Kidney tubule cell (primary cell): ENCODE measurements at regions not wholly inside any gene's neighbourhood (a gene's known extent, or its start where the extent isn't known, plus 50 kb on each side); places are given as distances from the start of the nearest gene placed in this dataset.

Experiments
- DNase-seq: peaks from one replicate; pipeline ENCODE4 v3.0.0-alpha.2; 2018; ENCODE audit warnings: low spot score

- DNase-seq, result peak; percentile 89
Observed at GRCh38 chr3:99542767-99543518, 95.5 kb upstream of the COL8A1 start.

- no peak for DNase-seq
Observed at GRCh38 chr3:99541181-99541580, 97.2 kb upstream of the COL8A1 start.

- no peak for DNase-seq
Observed at GRCh38 chr3:99537416-99537815, 101.0 kb upstream of the COL8A1 start.

- DNase-seq, result no peak
Observed at GRCh38 chr3:99536555-99537314, 101.7 kb upstream of the COL8A1 start.

- peak; percentile 14 for DNase-seq
Observed at GRCh38 chr3:99534951-99535704, 103.3 kb upstream of the COL8A1 start.

- DNase-seq, result peak; percentile 72
Observed at GRCh38 chr3:99532246-99532645, 106.1 kb upstream of the COL8A1 start.

GRCh38 chr3:99529265-99529664 lies 109.1 kb upstream of the COL8A1 start:
- no peak for DNase-seq

GRCh38 chr3:99526921-99527320 lies 111.5 kb upstream of the COL8A1 start:
- no peak for DNase-seq

GRCh38 chr3:99524559-99524958 lies 113.8 kb upstream of the COL8A1 start:
- no peak for DNase-seq

- DNase-seq, result no peak
Observed at GRCh38 chr3:99523431-99524127, 114.8 kb upstream of the COL8A1 start.

- DNase-seq, result no peak
Observed at GRCh38 chr3:99522147-99522546, 116.2 kb upstream of the COL8A1 start.

- DNase-seq, result no peak
Observed at GRCh38 chr3:99521551-99521950, 116.8 kb upstream of the COL8A1 start.

- DNase-seq, result no peak
Observed at GRCh38 chr3:99520513-99520912, 117.9 kb upstream of the COL8A1 start.

- no peak for DNase-seq
Observed at GRCh38 chr3:99516936-99517335, 121.5 kb upstream of the COL8A1 start.

- no peak for DNase-seq
Observed at GRCh38 chr3:99515891-99516290, 122.5 kb upstream of the COL8A1 start.

- DNase-seq, result peak; percentile 15
Observed at GRCh38 chr3:99509224-99509623, 129.2 kb upstream of the COL8A1 start.

- DNase-seq, result no peak
Observed at GRCh38 chr3:99508191-99508590, 130.2 kb upstream of the COL8A1 start.

GRCh38 chr3:99505646-99506269 lies 132.6 kb upstream of the COL8A1 start:
- peak; percentile 48 for DNase-seq

GRCh38 chr3:99505200-99505599 lies 133.2 kb upstream of the COL8A1 start:
- no peak for DNase-seq

- DNase-seq, result no peak
Observed at GRCh38 chr3:99504258-99504657, 134.1 kb upstream of the COL8A1 start.

GRCh38 chr3:99503350-99503749 lies 135.0 kb upstream of the COL8A1 start:
- DNase-seq, result peak; percentile 30

- peak; percentile 18 for DNase-seq
Observed at GRCh38 chr3:99502871-99503270, 135.5 kb upstream of the COL8A1 start.
